NCI-H146 (cell line): ENCODE measurements at regions not wholly inside any gene's neighbourhood (a gene's known extent, or its start where the extent isn't known, plus 50 kb on each side); places are given as distances from the start of the nearest gene placed in this dataset.
"Not testable (repeated sequence)": the region's sequence is repeated elsewhere in the genome, so short reads cannot be mapped to it uniquely, and the experiment has no call there.

Experiments used
- DNase-seq: peaks from one replicate; lab custom pipeline; 2025; lab: John Stamatoyannopoulos, UW

GRCh38 chr2:125364984-125365265 lies 1291.0 kb upstream of the GYPC start:
- DNase-seq = no peak

GRCh38 chr2:125371867-125372266 lies 1284.1 kb upstream of the GYPC start:
- DNase-seq = no peak

GRCh38 chr2:125373293-125373692 lies 1282.7 kb upstream of the GYPC start:
- no peak for DNase-seq

- no peak for DNase-seq
Observed at GRCh38 chr2:125386074-125386473, 1269.9 kb upstream of the GYPC start.

GRCh38 chr2:125397535-125398251 lies 1258.3 kb upstream of the GYPC start:
- no peak for DNase-seq

- DNase-seq = no peak
Observed at GRCh38 chr2:125398738-125399524, 1257.0 kb upstream of the GYPC start.

- no peak for DNase-seq
Observed at GRCh38 chr2:125405816-125406215, 1250.1 kb upstream of the GYPC start.

- no peak for DNase-seq
Observed at GRCh38 chr2:125408874-125409538, 1247.0 kb upstream of the GYPC start.

GRCh38 chr2:125418483-125418882 lies 1237.5 kb upstream of the GYPC start:
- no peak for DNase-seq

- not testable (repeated sequence) for DNase-seq
Observed at GRCh38 chr2:125422198-125422770, 1233.7 kb upstream of the GYPC start.

- DNase-seq = no peak
Observed at GRCh38 chr2:125424266-125424785, 1231.6 kb upstream of the GYPC start.

- DNase-seq = no peak
Observed at GRCh38 chr2:125427721-125428315, 1228.1 kb upstream of the GYPC start.

- no peak for DNase-seq
Observed at GRCh38 chr2:125444106-125444505, 1211.9 kb upstream of the GYPC start.

GRCh38 chr2:125445495-125445894 lies 1210.5 kb upstream of the GYPC start:
- DNase-seq = no peak

GRCh38 chr2:125450092-125450491 lies 1205.9 kb upstream of the GYPC start:
- DNase-seq = no peak

- no peak for DNase-seq
Observed at GRCh38 chr2:125455110-125455509, 1200.8 kb upstream of the GYPC start.

GRCh38 chr2:125456693-125457363 lies 1199.1 kb upstream of the GYPC start:
- no peak for DNase-seq

- peak; percentile 29 for DNase-seq
Observed at GRCh38 chr2:125471963-125472362, 1184.0 kb upstream of the GYPC start.

- DNase-seq = no peak
Observed at GRCh38 chr2:125479143-125479636, 1176.8 kb upstream of the GYPC start.

GRCh38 chr2:125490308-125490707 lies 1165.7 kb upstream of the GYPC start:
- DNase-seq = no peak

- DNase-seq = no peak
Observed at GRCh38 chr2:125491663-125492062, 1164.3 kb upstream of the GYPC start.
